OCI-LY1 (cell line): ENCODE measurements at regions not wholly inside any gene's neighbourhood (a gene's known extent, or its start where the extent isn't known, plus 50 kb on each side); places are given as distances from the start of the nearest gene placed in this dataset.
A peak's percentile ranks its signal among the peaks of the same experiment; 100 is the strongest.

Experiments
- H2AFZ ChIP-seq: fragments of 200-600 bp; sonication (generic), shearing (Covaris generic); 2 replicates; pipeline ENCODE4 v1.6.0; 2014; ENCODE audit warnings: antibody characterized with exemption, mild to moderate bottlenecking, low read length
- H3F3A ChIP-seq: fragments of 200-600 bp; sonication (generic), shearing (Covaris generic); 2 replicates; pipeline ENCODE4 v1.6.0; 2014; ENCODE audit warnings: mild to moderate bottlenecking, antibody characterized with exemption, low read length, moderate library complexity; ENCODE audit not compliant: insufficient read depth
- H3K27ac ChIP-seq: fragments of 200-600 bp; sonication (generic); 2 replicates; pipeline ENCODE4 v1.5.1; 2014; ENCODE audit warnings: low read length, mixed run types, mild to moderate bottlenecking, low read depth; ENCODE audit not compliant: poor library complexity, severe bottlenecking
- H3K27me3 ChIP-seq: fragments of 200-600 bp; sonication (generic); 2 replicates; pipeline ENCODE4 v1.6.0; 2014; ENCODE audit warnings: antibody characterized with exemption, mild to moderate bottlenecking, low read length, moderate library complexity; ENCODE audit not compliant: insufficient read depth
- H3K36me3 ChIP-seq: fragments of 200-600 bp; sonication (generic); 2 replicates; pipeline ENCODE4 v1.6.1; 2014; ENCODE audit warnings: mild to moderate bottlenecking, antibody characterized with exemption, low read length, moderate library complexity, mixed read lengths; ENCODE audit not compliant: insufficient read depth
- H3K4me1 ChIP-seq: fragments of 200-600 bp; sonication (generic); 2 replicates; pipeline ENCODE4 v1.5.1; 2014; ENCODE audit warnings: mild to moderate bottlenecking, low read length, moderate library complexity; ENCODE audit not compliant: insufficient read depth, severe bottlenecking
- H3K4me2 ChIP-seq: fragments of 200-600 bp; sonication (generic), shearing (Covaris generic); 2 replicates; pipeline ENCODE4 v1.6.1; 2014; ENCODE audit warnings: low read length
- H3K4me3 ChIP-seq: fragments of 200-600 bp; sonication (generic); 2 replicates; pipeline ENCODE4 v1.5.1; 2014; ENCODE audit warnings: low read length, low read depth, mild to moderate bottlenecking, mixed read lengths; ENCODE audit not compliant: poor library complexity, severe bottlenecking
- H3K79me2 ChIP-seq: fragments of 200-600 bp; shearing (Covaris generic); 2 replicates; pipeline ENCODE4 v1.6.1; 2016; ENCODE audit warnings: mixed run types, low read length, mixed read lengths; ENCODE audit not compliant: insufficient read depth
- H3K9ac ChIP-seq: fragments of 200-600 bp; sonication (generic), shearing (Covaris generic); 2 replicates; pipeline ENCODE4 v1.6.1; 2014; ENCODE audit warnings: mild to moderate bottlenecking, low read length, mixed read lengths
- H3K9me2 ChIP-seq: fragments of 200-600 bp; sonication (generic), shearing (Covaris generic); 2 replicates; pipeline ENCODE4 v1.6.1; 2014; ENCODE audit warnings: low read depth, mild to moderate bottlenecking, low read length, mixed read lengths
- H3K9me3 ChIP-seq: fragments of 200-600 bp; shearing (Covaris generic); 2 replicates; pipeline ENCODE4 v1.6.1; 2014; ENCODE audit warnings: low read length, mixed read lengths
- H4K20me1 ChIP-seq: fragments of 200-600 bp; sonication (generic), shearing (Covaris generic); 2 replicates; pipeline ENCODE4 v1.6.0; 2016; ENCODE audit warnings: mild to moderate bottlenecking, low read length; ENCODE audit not compliant: insufficient read depth
- CTCF ChIP-seq: fragments of 200-600 bp; sonication (generic), shearing (Covaris generic); IDR thresholded peaks from 2 replicates; pipeline ENCODE4 v1.5.1; 2017; ENCODE audit warnings: mild to moderate bottlenecking, antibody characterized with exemption, low read length, moderate library complexity, mixed read lengths
- EZH2 ChIP-seq: fragments of 200-600 bp; sonication (generic), shearing (Covaris generic); IDR thresholded peaks from 2 replicates; pipeline ENCODE4 v1.8.0; 2017; ENCODE audit warnings: borderline replicate concordance, mixed run types, mild to moderate bottlenecking, antibody characterized with exemption, low read length, moderate library complexity, mixed read lengths

GRCh38 chr12:111276146-111276545, 92.7 kb downstream of the PHETA1 start:
- H3K9me3 ChIP-seq = no peaks in the 10 kb centered on the region
- H3K4me3 ChIP-seq = no peak overlapping the region
- no peak overlapping the region for H3K9ac ChIP-seq
- H3K27me3 ChIP-seq = no peaks in the 10 kb centered on the region
- no peaks in the 10 kb centered on the region for H3K4me1 ChIP-seq
- H3K79me2 ChIP-seq = no peaks in the 10 kb centered on the region
- no peak overlapping the region for H2AFZ ChIP-seq
- no peaks in the 10 kb centered on the region for H3F3A ChIP-seq
- H3K9me2 ChIP-seq = no peaks in the 10 kb centered on the region
- no peak overlapping the region for H3K4me2 ChIP-seq
- H3K27ac ChIP-seq = no peak overlapping the region
- no peaks in the 10 kb centered on the region for H3K36me3 ChIP-seq
- TF ChIP-seq CTCF (no peak), EZH2 (no peak)
- H4K20me1 ChIP-seq = no peaks in the 10 kb centered on the region

GRCh38 chr12:111275308-111275707, 93.6 kb downstream of the PHETA1 start:
- Histone ChIP-seq H3F3A (no peaks in the 10 kb centered on the region), H3K4me3 (no peak overlapping the region), H3K79me2 (no peaks in the 10 kb centered on the region), H3K36me3 (no peaks in the 10 kb centered on the region), H2AFZ (no peak overlapping the region), H3K4me2 (no peak overlapping the region), H4K20me1 (no peaks in the 10 kb centered on the region), H3K9me2 (no peaks in the 10 kb centered on the region), H3K27me3 (no peaks in the 10 kb centered on the region), H3K27ac (no peak overlapping the region), H3K4me1 (no peaks in the 10 kb centered on the region), H3K9ac (no peak overlapping the region), H3K9me3 (no peaks in the 10 kb centered on the region)
- no peak for TF ChIP-seq CTCF
- no peak for TF ChIP-seq EZH2

- H3K79me2 ChIP-seq = no peaks in the 10 kb centered on the region
- H3K4me3 ChIP-seq = no peak overlapping the region
- H3F3A ChIP-seq = no peaks in the 10 kb centered on the region
Measured at GRCh38 chr12:111274777-111275176, 94.1 kb downstream of the PHETA1 start.

More at GRCh38 chr12:111274777-111275176, 94.1 kb downstream of the PHETA1 start:
- no peaks in the 10 kb centered on the region for H4K20me1 ChIP-seq
- TF ChIP-seq CTCF (peak; percentile 33; the same call in 1 of the 2 replicates), EZH2 (no peak)
- H3K27me3 ChIP-seq = no peaks in the 10 kb centered on the region
- no peak overlapping the region for H3K9ac ChIP-seq
- no peak overlapping the region for H2AFZ ChIP-seq
- no peaks in the 10 kb centered on the region for H3K9me2 ChIP-seq
- H3K4me2 ChIP-seq = no peak overlapping the region
- H3K4me1 ChIP-seq = no peaks in the 10 kb centered on the region
- no peaks in the 10 kb centered on the region for H3K36me3 ChIP-seq
- H3K9me3 ChIP-seq = no peaks in the 10 kb centered on the region
- no peak overlapping the region for H3K27ac ChIP-seq
